GM19099 (cell line): ENCODE measurements at regions not wholly inside any gene's neighbourhood (a gene's known extent, or its start where the extent isn't known, plus 50 kb on each side); places are given as distances from the start of the nearest gene placed in this dataset.

ENCODE experiments used
- POLR2A ChIP-seq: IDR thresholded peaks from 3 replicates; pipeline ENCODE4 v1.6.1; 2011; ENCODE audit warnings: low read depth; ENCODE audit not compliant: insufficient read length; ENCODE audit errors: extremely low read depth

DNA sequence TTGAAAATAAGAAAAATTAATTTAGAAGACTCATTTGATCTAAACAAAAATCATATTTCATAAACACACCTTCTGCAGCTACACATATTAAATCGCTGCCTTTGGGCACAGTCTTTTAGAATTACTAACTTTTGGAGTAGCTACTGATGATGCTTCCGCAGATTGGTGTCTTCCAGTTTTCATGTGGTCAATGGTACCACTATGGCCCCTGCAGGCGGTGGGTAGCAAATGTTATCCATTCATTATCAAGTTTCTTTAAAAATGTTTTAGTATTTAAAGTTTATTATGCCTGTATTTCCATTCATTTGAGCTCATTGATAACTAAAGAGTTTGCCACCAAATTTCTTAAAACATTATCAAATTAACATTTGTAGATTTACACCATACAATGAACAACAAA lies 122.9 kb upstream of the GRAMD2B start:
- TF ChIP-seq POLR2A, result no peak

DNA sequence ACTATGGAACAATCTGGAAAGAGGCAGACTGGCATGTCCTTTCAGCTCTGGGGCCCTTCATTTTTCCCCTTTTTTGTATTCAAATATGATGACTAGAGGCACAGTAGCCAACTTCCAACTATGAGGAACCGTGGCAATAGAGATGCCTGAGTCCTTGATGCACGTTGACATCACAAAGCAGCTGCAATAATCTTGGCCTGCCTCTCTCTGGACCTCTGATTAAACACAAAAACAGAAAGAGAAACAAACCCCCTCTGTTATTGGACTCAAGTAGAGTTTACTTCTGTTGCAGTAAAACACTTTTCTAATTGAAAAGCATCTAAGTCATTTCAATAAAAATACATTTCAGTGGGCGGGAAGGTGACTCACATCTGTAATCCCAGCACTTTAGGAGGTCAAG lies 122.2 kb upstream of the GRAMD2B start:
- no peak for TF ChIP-seq POLR2A

DNA sequence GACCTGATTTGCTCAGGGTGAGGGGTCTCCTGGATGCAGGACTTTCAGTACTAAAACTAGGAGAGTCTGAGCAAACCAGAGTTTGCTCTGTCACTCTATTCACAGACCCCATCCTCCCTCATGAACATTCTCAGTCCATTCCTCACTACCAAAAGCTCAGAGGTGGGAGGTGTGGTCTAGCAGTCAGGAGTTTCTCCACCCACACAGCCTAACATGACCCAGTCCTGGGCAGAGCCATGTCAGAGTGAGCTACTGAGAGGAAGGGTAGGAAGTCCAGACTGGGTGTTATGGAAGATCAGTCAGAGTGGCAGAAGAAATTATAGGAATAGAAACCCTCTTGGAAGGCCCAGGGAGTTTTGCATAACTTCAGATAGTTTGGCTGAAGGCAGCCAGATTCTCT lies 113.3 kb upstream of the GRAMD2B start:
- no peak for TF ChIP-seq POLR2A

GRCh38 chr5:126311766-126312165 lies 111.4 kb upstream of the GRAMD2B start:
- TF ChIP-seq POLR2A, result no peak

DNA sequence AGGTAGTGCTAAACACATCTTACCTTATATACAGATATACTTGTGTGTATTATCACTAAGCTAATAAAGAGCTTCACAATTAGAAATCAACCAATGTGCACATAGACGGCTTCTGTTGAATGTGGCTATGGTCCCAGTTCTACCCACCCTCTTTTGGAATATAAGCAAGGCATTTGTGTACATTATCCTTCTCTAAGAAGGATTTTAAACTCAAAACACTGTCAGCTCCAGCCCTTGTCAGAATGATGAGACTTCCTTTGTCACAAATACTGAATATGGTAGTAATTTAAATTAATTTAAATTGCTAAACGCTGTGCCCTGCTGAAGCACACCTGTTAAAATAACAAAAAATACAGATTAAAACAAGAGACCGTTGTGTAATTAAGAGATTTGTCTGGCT lies 107.9 kb upstream of the GRAMD2B start:
- no peak for TF ChIP-seq POLR2A

DNA sequence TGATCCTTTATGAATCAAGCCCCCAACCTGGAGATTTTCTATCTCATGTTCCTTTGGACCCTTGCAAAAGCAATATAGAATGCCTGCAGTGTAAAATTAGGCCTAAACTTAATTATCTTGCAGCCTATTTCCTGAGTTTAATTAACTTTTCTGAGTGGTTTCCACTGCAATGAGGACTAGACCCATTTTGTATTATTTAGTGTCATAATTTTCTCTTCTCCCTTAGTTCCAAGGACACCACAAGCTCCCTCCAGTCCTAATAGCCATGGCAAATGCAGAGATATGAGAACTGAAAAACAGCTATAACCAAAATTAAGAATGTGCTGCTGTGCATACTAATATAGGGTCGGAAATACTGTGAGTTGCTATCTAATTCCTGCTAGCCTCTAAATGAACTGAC lies 90.9 kb upstream of the GRAMD2B start:
- no peak for TF ChIP-seq POLR2A

DNA sequence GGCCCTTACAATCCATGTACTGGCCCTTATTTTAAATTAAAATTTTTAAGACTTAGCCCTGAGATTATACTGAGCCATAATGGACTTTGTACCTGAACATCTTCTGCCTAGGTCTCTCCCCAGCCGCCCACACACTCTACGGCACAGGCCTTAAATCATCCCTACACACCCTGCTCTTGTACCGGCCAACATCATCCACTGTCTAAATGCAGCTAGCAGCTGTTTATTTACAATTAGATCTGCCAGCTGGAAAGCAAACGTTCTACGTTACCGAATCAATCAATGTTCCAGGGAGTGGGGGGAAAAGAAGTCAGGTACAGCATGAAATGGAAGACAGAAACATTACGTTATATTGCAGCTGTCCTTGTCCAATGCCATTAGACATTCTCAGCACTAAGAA lies 88.4 kb upstream of the GRAMD2B start:
- no peak for TF ChIP-seq POLR2A

DNA sequence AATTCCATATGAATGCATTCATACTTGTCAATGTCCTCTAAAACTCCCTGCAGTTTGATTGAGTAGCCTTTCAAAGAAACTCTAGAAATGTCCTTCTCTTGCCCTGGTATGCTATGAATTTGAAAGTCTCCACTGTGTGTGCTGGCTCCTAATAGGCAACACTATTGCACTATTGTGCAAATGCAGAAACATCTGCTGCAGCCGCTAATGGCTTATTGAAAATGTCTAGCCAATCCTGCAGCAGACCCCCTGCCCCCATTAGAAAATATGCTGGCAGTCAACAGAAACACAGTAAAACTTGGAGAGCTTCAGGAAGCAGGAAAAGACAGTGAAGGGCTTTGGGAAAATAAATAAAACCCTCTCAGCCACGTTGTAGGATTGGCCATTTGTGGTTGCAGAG lies 87.3 kb upstream of the GRAMD2B start:
- TF ChIP-seq POLR2A, result no peak

GRCh38 chr5:126338635-126339034 lies 84.6 kb upstream of the GRAMD2B start:
- no peak for TF ChIP-seq POLR2A

DNA sequence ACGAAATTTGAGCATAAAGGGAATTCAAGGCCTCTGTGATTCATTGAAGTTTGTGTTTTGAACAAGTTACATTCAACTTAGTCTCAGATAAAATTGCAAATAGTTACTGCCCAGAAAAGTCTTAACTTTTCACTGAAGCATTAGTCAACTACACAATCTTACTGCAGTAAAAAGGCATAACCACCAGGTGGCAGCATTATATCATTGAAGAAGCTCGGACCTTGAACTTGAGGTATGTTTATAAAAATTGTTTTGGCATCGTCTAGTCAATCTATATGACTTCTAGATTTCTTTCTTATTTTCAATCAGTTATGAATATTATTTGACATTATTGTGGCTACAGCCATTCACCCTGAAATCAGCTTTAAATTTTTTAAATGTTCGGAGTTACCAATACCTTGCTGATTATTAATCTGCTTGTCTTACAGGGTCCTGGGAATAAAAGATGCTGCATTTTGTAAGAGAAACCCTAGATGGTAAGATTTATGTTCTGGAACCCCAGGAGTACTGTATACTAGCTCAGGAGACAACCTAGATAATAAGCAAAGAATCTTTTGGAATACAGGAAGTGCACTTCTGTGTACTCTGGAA lies 83.9 kb upstream of the GRAMD2B start:
- no peak for TF ChIP-seq POLR2A

- no peak for TF ChIP-seq POLR2A
These were observed 81.1 kb upstream of the GRAMD2B start for GRCh38 chr5:126341906-126342630.

- TF ChIP-seq POLR2A, result no peak
These were observed 74.2 kb upstream of the GRAMD2B start for GRCh38 chr5:126348855-126349635.

- TF ChIP-seq POLR2A, result no peak
These were observed 72.1 kb upstream of the GRAMD2B start for GRCh38 chr5:126351153-126351552.

- TF ChIP-seq POLR2A, result no peak
These were observed 69.0 kb upstream of the GRAMD2B start for GRCh38 chr5:126354012-126354857.
